ENCODE measurements at regions not wholly inside any gene's neighbourhood (a gene's known extent, or its start where the extent isn't known, plus 50 kb on each side); places are given as distances from the start of the nearest gene placed in this dataset.
A peak's percentile ranks its signal among the peaks of the same experiment; 100 is the strongest.

GRCh38 chr2:173537694-173538093, 183.0 kb downstream of the CDCA7 start:
- no peak overlapping the region for H3K4me2 ChIP-seq (ENCODE audit: low read depth, low read length, poor library complexity, severe bottlenecking)
- no peaks in the 10 kb centered on the region for H3K27me3 ChIP-seq (ENCODE audit: insufficient read depth, low read length, poor library complexity, severe bottlenecking)
- H3K36me3 ChIP-seq (ENCODE audit: insufficient read depth, low read length) = no peaks in the 10 kb centered on the region
- no peaks in the 10 kb centered on the region for H4K20me1 ChIP-seq (ENCODE audit: insufficient read depth, low read length, poor library complexity, severe bottlenecking)
- H3K79me2 ChIP-seq (ENCODE audit: insufficient read depth, low read length) = no peaks in the 10 kb centered on the region
- no peak for TF ChIP-seq EZH2phosphoT487 (IDR thresholded peaks at IDR 0.05; ENCODE audit: borderline replicate concordance)
- TF ChIP-seq CTCF (conservative IDR thresholded peaks at IDR 0.05; ENCODE audit: low read length) = no peak
- no peak overlapping the region for H3K4me3 ChIP-seq (ENCODE audit: low read length, poor library complexity, severe bottlenecking)
- no peaks in the 10 kb centered on the region for H3K4me1 ChIP-seq (ENCODE audit: insufficient read depth, low read length, poor library complexity, severe bottlenecking)
- no peaks in the 10 kb centered on the region for H3K9me2 ChIP-seq (replicated peaks; ENCODE audit: low read depth, low read length)
- no peaks in the 10 kb centered on the region for H3K9me3 ChIP-seq (ENCODE audit: insufficient read depth, low read depth, low read length)
- no peak overlapping the region for H2AFZ ChIP-seq (ENCODE audit: low read length)
- no peaks in the 10 kb centered on the region for H3F3A ChIP-seq (ENCODE audit: low read depth)
- no peak overlapping the region for H3K9ac ChIP-seq (ENCODE audit: low read depth, low read length, poor library complexity, severe bottlenecking)

- Histone ChIP-seq H3K9me2 (replicated peaks; ENCODE audit: low read depth, low read length) (no peaks in the 10 kb centered on the region), H3K9me3 (ENCODE audit: insufficient read depth, low read depth, low read length) (no peaks in the 10 kb centered on the region), H3K9ac (ENCODE audit: low read depth, low read length, poor library complexity, severe bottlenecking) (no peak overlapping the region), H3F3A (ENCODE audit: low read depth) (0 out of 2 replicates have a peak, but pooled peaks cover under 1% of the 10 kb centered on the region), H3K79me2 (ENCODE audit: insufficient read depth, low read length) (no peaks in the 10 kb centered on the region), H4K20me1 (ENCODE audit: insufficient read depth, low read length, poor library complexity, severe bottlenecking) (no peaks in the 10 kb centered on the region), H3K4me3 (ENCODE audit: low read length, poor library complexity, severe bottlenecking) (no peak overlapping the region), H3K27me3 (ENCODE audit: insufficient read depth, low read length, poor library complexity, severe bottlenecking) (no peaks in the 10 kb centered on the region), H3K4me1 (ENCODE audit: insufficient read depth, low read length, poor library complexity, severe bottlenecking) (peaks cover 4% of the 10 kb centered on the region), H2AFZ (ENCODE audit: low read length) (no peak overlapping the region), H3K36me3 (ENCODE audit: insufficient read depth, low read length) (no peaks in the 10 kb centered on the region), H3K4me2 (ENCODE audit: low read depth, low read length, poor library complexity, severe bottlenecking) (no peak overlapping the region)
- TF ChIP-seq CTCF (conservative IDR thresholded peaks at IDR 0.05; ENCODE audit: low read length) (no peak), EZH2phosphoT487 (IDR thresholded peaks at IDR 0.05; ENCODE audit: borderline replicate concordance) (no peak)
Measured at GRCh38 chr2:173539615-173540014, 184.9 kb downstream of the CDCA7 start.

DNA sequence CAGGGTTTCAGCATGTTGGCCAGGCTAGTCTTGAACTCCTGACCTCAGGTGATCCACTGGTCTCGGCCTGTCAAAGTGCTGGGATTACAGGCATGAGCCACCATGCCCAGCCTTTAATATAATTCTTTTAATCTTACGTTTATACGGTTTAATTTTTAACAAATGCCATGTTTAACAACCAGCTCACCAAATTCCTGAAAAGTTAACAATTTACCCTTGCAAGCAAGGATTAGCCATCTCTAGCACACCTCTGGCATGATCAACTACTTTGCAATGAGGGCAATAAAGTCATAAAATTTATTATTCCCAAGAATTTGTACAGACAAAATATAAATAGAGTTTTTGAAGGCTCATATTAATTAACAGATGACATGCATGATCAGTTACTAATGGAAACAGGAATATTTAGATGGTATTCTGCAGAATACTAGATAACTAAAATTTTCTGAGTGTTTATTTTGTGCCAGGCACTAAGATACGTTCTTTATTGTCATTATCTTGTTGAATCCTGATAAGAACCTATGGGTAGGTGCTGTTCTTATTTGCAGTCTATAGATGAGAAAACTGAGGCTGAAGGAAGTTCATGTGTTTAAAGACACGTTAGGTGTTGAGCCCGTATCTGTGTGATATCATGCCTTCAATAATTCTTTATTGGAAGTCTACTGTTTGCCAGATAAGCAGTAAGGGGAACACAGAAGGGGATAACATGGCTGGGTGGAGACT, 190.1 kb downstream of the CDCA7 start:
- peak overlapping the region; percentile 44 for H3K9ac ChIP-seq (ENCODE audit: low read depth, low read length, poor library complexity, severe bottlenecking)
- H3K4me2 ChIP-seq (ENCODE audit: low read depth, low read length, poor library complexity, severe bottlenecking) = peak overlapping the region; percentile 71
- H3K79me2 ChIP-seq (ENCODE audit: insufficient read depth, low read length) = no peaks in the 10 kb centered on the region
- H4K20me1 ChIP-seq (ENCODE audit: insufficient read depth, low read length, poor library complexity, severe bottlenecking) = no peaks in the 10 kb centered on the region
- H3K36me3 ChIP-seq (ENCODE audit: insufficient read depth, low read length) = no peaks in the 10 kb centered on the region
- peak overlapping the region; percentile 29 for H3K4me3 ChIP-seq (ENCODE audit: low read length, poor library complexity, severe bottlenecking)
- H2AFZ ChIP-seq (ENCODE audit: low read length) = peak overlapping the region; percentile 22; the same call in 1 of the 2 replicates
- no peaks in the 10 kb centered on the region for H3K9me3 ChIP-seq (ENCODE audit: insufficient read depth, low read depth, low read length)
- H3K4me1 ChIP-seq (ENCODE audit: insufficient read depth, low read length, poor library complexity, severe bottlenecking) = peaks cover 40% of the 10 kb centered on the region
- no peaks in the 10 kb centered on the region for H3K27me3 ChIP-seq (ENCODE audit: insufficient read depth, low read length, poor library complexity, severe bottlenecking)
- peaks cover 15% of the 10 kb centered on the region; the same call in 1 of the 2 replicates for H3F3A ChIP-seq (ENCODE audit: low read depth)
- no peaks in the 10 kb centered on the region for H3K9me2 ChIP-seq (replicated peaks; ENCODE audit: low read depth, low read length)
- TF ChIP-seq CTCF (conservative IDR thresholded peaks at IDR 0.05; ENCODE audit: low read length) (no peak), EZH2phosphoT487 (IDR thresholded peaks at IDR 0.05; ENCODE audit: borderline replicate concordance) (no peak)
